WTC11 (cell line): ENCODE measurements at regions not wholly inside any gene's neighbourhood (a gene's known extent, or its start where the extent isn't known, plus 50 kb on each side); places are given as distances from the start of the nearest gene placed in this dataset.
A peak's percentile ranks its signal among the peaks of the same experiment; 100 is the strongest.

ENCODE experiments used
- ATAC-seq: fragments of 200-7000 bp; cut with Tn5 transposase; 2 replicates; pipeline ENCODE4 v1.10.0; 2021; ENCODE audit warnings: mild to moderate bottlenecking, moderate library complexity
- CTCF ChIA-PET: fragments of 300-600 bp; sonication (Branson Sonifier 250); formaldehyde crosslinking; loops from one replicate; lab custom pipeline; 2021; ENCODE audit warnings: antibody characterized with exemption; lab: Charles Lee
- POLR2A ChIA-PET: fragments of 350-600 bp; sonication (Branson Sonifier 250); formaldehyde crosslinking; loops from one replicate; lab custom pipeline; 2021; ENCODE audit warnings: antibody characterized with exemption; lab: Charles Lee
- DNase-seq: peaks from one replicate; pipeline ENCODE4 v3.0.0; 2021; ENCODE audit warnings: low spot score
- H3K27ac Mint-ChIP-seq: 2 replicates; pipeline ENCODE4 v1.8.0; 2021; ENCODE audit warnings: mixed read lengths
- H3K27me3 Mint-ChIP-seq: 2 replicates; pipeline ENCODE4 v1.8.0; 2021; ENCODE audit warnings: low read depth, mild to moderate bottlenecking, moderate library complexity, mixed read lengths
- H3K36me3 Mint-ChIP-seq: 2 replicates; pipeline ENCODE4 v1.8.0; 2021; ENCODE audit warnings: mixed read lengths
- H3K4me1 Mint-ChIP-seq: 2 replicates; pipeline ENCODE4 v1.8.0; 2022; ENCODE audit warnings: mixed read lengths
- H3K4me3 Mint-ChIP-seq: 2 replicates; pipeline ENCODE4 v1.8.0; 2021; ENCODE audit warnings: mild to moderate bottlenecking, moderate library complexity, mixed read lengths
- H3K9me3 Mint-ChIP-seq: 2 replicates; pipeline ENCODE4 v1.8.0; 2021; ENCODE audit warnings: mixed read lengths
- ATF1 ChIP-seq: sonication (generic); formaldehyde crosslinking; IDR thresholded peaks from 2 replicates; pipeline ENCODE4 v1.8.1; 2023; ENCODE audit warnings: mild to moderate bottlenecking, moderate library complexity, missing genetic modification reagents
- ATF2 ChIP-seq: sonication (generic); formaldehyde crosslinking; IDR thresholded peaks from 2 replicates; pipeline ENCODE4 v1.8.1; 2022; ENCODE audit warnings: low read depth, missing genetic modification reagents, borderline replicate concordance
- ATF6 ChIP-seq: sonication (generic); formaldehyde crosslinking; IDR thresholded peaks from 2 replicates; pipeline ENCODE4 v1.8.1; 2023; ENCODE audit warnings: mild to moderate bottlenecking, missing genetic modification reagents
- CTCF ChIP-seq: fragments of 200-600 bp; IDR thresholded peaks from 2 replicates; pipeline ENCODE4 v1.8.0; 2022; ENCODE audit warnings: antibody characterized with exemption
- E2F1 ChIP-seq: sonication (generic); formaldehyde crosslinking; IDR thresholded peaks from 2 replicates; pipeline ENCODE4 v1.8.0; 2022; ENCODE audit warnings: mild to moderate bottlenecking, missing genetic modification reagents
- E2F5 ChIP-seq: sonication (generic); formaldehyde crosslinking; IDR thresholded peaks from 2 replicates; pipeline ENCODE4 v1.8.1; 2022; ENCODE audit warnings: mild to moderate bottlenecking, moderate library complexity, missing genetic modification reagents
- EMX1 ChIP-seq: fragments of 250-450 bp; sonication (Bioruptor Pico); IDR thresholded peaks from 2 replicates; pipeline ENCODE4 v1.8.0; 2021; ENCODE audit warnings: mild to moderate bottlenecking
- ERG ChIP-seq: fragments of 250-450 bp; sonication (Bioruptor Pico); IDR thresholded peaks from 2 replicates; pipeline ENCODE4 v1.8.0; 2021; ENCODE audit warnings: mild to moderate bottlenecking
- ETV6 ChIP-seq: sonication (generic); formaldehyde crosslinking; IDR thresholded peaks from 2 replicates; pipeline ENCODE4 v1.8.1; 2022; ENCODE audit warnings: mild to moderate bottlenecking, missing genetic modification reagents
- HMGA2 ChIP-seq: fragments of 250-450 bp; sonication (Bioruptor Pico); IDR thresholded peaks from 2 replicates; pipeline ENCODE4 v1.4.0; 2021; ENCODE audit warnings: mild to moderate bottlenecking, moderate library complexity
- JAZF1 ChIP-seq: fragments of 250-450 bp; sonication (Bioruptor Pico); IDR thresholded peaks from 2 replicates; pipeline ENCODE4 v1.9.0; 2021; ENCODE audit warnings: moderate library complexity, mild to moderate bottlenecking, inconsistent platforms
- MLX ChIP-seq: sonication (generic); formaldehyde crosslinking; IDR thresholded peaks from 2 replicates; pipeline ENCODE4 v1.8.1; 2023; ENCODE audit warnings: mild to moderate bottlenecking, missing genetic modification reagents, moderate library complexity
- OVOL2 ChIP-seq: fragments of 250-450 bp; sonication (Bioruptor Pico); IDR thresholded peaks from 2 replicates; pipeline ENCODE4 v1.9.0; 2021; ENCODE audit warnings: mild to moderate bottlenecking, borderline replicate concordance
- PRDM15 ChIP-seq: sonication (generic); formaldehyde crosslinking; IDR thresholded peaks from 2 replicates; pipeline ENCODE4 v1.8.0; 2022; ENCODE audit warnings: missing genetic modification reagents
- RORB ChIP-seq: fragments of 250-450 bp; sonication (Bioruptor Pico); IDR thresholded peaks from 2 replicates; pipeline ENCODE4 v1.9.0; 2021; ENCODE audit warnings: mild to moderate bottlenecking
- SMAD3 ChIP-seq: sonication (generic); formaldehyde crosslinking; IDR thresholded peaks from 2 replicates; pipeline ENCODE4 v1.8.0; 2022; ENCODE audit warnings: missing genetic modification reagents, mild to moderate bottlenecking, borderline replicate concordance
- TEAD1 ChIP-seq: sonication (generic); formaldehyde crosslinking; IDR thresholded peaks from 2 replicates; pipeline ENCODE4 v1.8.0; 2022; ENCODE audit warnings: mild to moderate bottlenecking, missing genetic modification reagents
- TEAD4 ChIP-seq: sonication (generic); formaldehyde crosslinking; IDR thresholded peaks from 2 replicates; pipeline ENCODE4 v1.8.0; 2022; ENCODE audit warnings: mild to moderate bottlenecking, missing genetic modification reagents
- TP53 ChIP-seq: sonication (generic); formaldehyde crosslinking; IDR thresholded peaks from 2 replicates; pipeline ENCODE4 v1.8.1; 2023; ENCODE audit warnings: mild to moderate bottlenecking, missing genetic modification reagents
- ZNF232 ChIP-seq: sonication (generic); formaldehyde crosslinking; IDR thresholded peaks from 2 replicates; pipeline ENCODE4 v1.8.0; 2022; ENCODE audit warnings: mild to moderate bottlenecking, missing genetic modification reagents
- ZNF263 ChIP-seq: sonication (generic); formaldehyde crosslinking; IDR thresholded peaks from 2 replicates; pipeline ENCODE4 v1.8.1; 2022; ENCODE audit warnings: low read depth, mild to moderate bottlenecking, moderate library complexity, missing genetic modification reagents

GRCh38 chr18:77714716-77715115 is 465.1 kb downstream of the GALR1 start (continued):
- no peak for TF ChIP-seq CTCF

GRCh38 chr18:77716282-77716681 is 466.6 kb downstream of the GALR1 start:
- CTCF ChIA-PET, result no interaction called here
- TF ChIP-seq ERG (CRISPR knock-in tag) (no peak), OVOL2 (no peak), TEAD4 (CRISPR knock-in tag) (no peak), EMX1 (CRISPR knock-in tag) (no peak), PRDM15 (CRISPR knock-in tag) (no peak), ATF1 (CRISPR knock-in tag) (no peak), TP53 (no peak), ETV6 (CRISPR knock-in tag) (no peak), E2F5 (no peak), ZNF232 (no peak), MLX (CRISPR knock-in tag) (no peak), SMAD3 (CRISPR knock-in tag) (no peak), ZNF263 (no peak)
- TF ChIP-seq, all 79 proteins: peak for 0
- H3K4me3 Mint-ChIP-seq, result no peak overlapping the region
- no peaks in the 10 kb centered on the region for H3K4me1 Mint-ChIP-seq
- POLR2A ChIA-PET, result no interaction called here
- DNase-seq, result no peak
- H3K27me3 Mint-ChIP-seq, result no peaks in the 10 kb centered on the region; the same call in 1 of the 2 replicates
- no peak overlapping the region for H3K27ac Mint-ChIP-seq
- H3K36me3 Mint-ChIP-seq, result no peaks in the 10 kb centered on the region
- H3K9me3 Mint-ChIP-seq, result no peaks in the 10 kb centered on the region
- ATAC-seq, result no peak

- Mint-ChIP-seq H3K27ac (no peak overlapping the region), H3K27me3 (no peaks in the 10 kb centered on the region), H3K9me3 (no peaks in the 10 kb centered on the region), H3K4me1 (peaks cover 24% of the 10 kb centered on the region), H3K36me3 (no peaks in the 10 kb centered on the region), H3K4me3 (peak overlapping the region; percentile 13; the same call in 1 of the 2 replicates)
- ATAC-seq, result peak; percentile 90
- DNase-seq, result peak; percentile 64
- CTCF ChIA-PET, result no interaction called here
- POLR2A ChIA-PET, result no interaction called here
- TF ChIP-seq HMGA2 (CRISPR knock-in tag) (no peak), TEAD1 (0 out of 2 replicates have a peak, but pooled peaks have one; percentile 24), JAZF1 (CRISPR knock-in tag) (no peak), RORB (CRISPR knock-in tag) (no peak), E2F1 (CRISPR knock-in tag) (no peak), ATF1 (CRISPR knock-in tag) (no peak), ATF2 (CRISPR knock-in tag) (no peak), ATF6 (CRISPR knock-in tag) (no peak)
These were observed 483.8 kb downstream of the GALR1 start for GRCh38 chr18:77733292-77733903.
